Ramos (cell line): ENCODE measurements at regions not wholly inside any gene's neighbourhood (a gene's known extent, or its start where the extent isn't known, plus 50 kb on each side); places are given as distances from the start of the nearest gene placed in this dataset.
"Not testable (repeated sequence)": the region's sequence is repeated elsewhere in the genome, so short reads cannot be mapped to it uniquely, and the experiment has no call there.

Experiments used
- in situ Hi-C: fragments of 300-500 bp; cut with MboI; formaldehyde crosslinking; loops from one replicate; pipeline ENCODE4 v1.14.3; 2022; ENCODE audit warnings: low sequenced_read_pairs; ENCODE audit not compliant: unreplicated experiment

GRCh38 chr11:38339835-38340440 is 1741.9 kb upstream of the RAG2 start:
- in situ Hi-C loops, result no loop called here

GRCh38 chr11:38338022-38338421 is 1740.0 kb upstream of the RAG2 start:
- in situ Hi-C loops, result not testable (repeated sequence)

- in situ Hi-C loops, result no loop called here
Measured at GRCh38 chr11:38332046-38332445, 1734.0 kb upstream of the RAG2 start.

GRCh38 chr11:38330578-38330977 is 1732.5 kb upstream of the RAG2 start:
- in situ Hi-C loops, result no loop called here

- in situ Hi-C loops, result no loop called here
Measured at GRCh38 chr11:38323961-38324761, 1726.1 kb upstream of the RAG2 start.

GRCh38 chr11:38315151-38315550 is 1717.1 kb upstream of the RAG2 start:
- in situ Hi-C loops, result no loop called here

- in situ Hi-C loops, result no loop called here
Measured at GRCh38 chr11:38307455-38307854, 1709.4 kb upstream of the RAG2 start.

- in situ Hi-C loops, result no loop called here
Measured at GRCh38 chr11:38305682-38306081, 1707.6 kb upstream of the RAG2 start.

GRCh38 chr11:38304926-38305325 is 1706.9 kb upstream of the RAG2 start:
- in situ Hi-C loops, result no loop called here

GRCh38 chr11:38302564-38302963 is 1704.5 kb upstream of the RAG2 start:
- in situ Hi-C loops, result no loop called here

GRCh38 chr11:38300570-38300969 is 1702.5 kb upstream of the RAG2 start:
- in situ Hi-C loops, result no loop called here

- in situ Hi-C loops, result no loop called here
Measured at GRCh38 chr11:38296211-38296776, 1698.3 kb upstream of the RAG2 start.

GRCh38 chr11:38282718-38283117 is 1684.7 kb upstream of the RAG2 start:
- in situ Hi-C loops, result no loop called here

GRCh38 chr11:38278457-38279141 is 1680.6 kb upstream of the RAG2 start:
- in situ Hi-C loops, result no loop called here

- in situ Hi-C loops, result no loop called here
Measured at GRCh38 chr11:38274031-38274430, 1676.0 kb upstream of the RAG2 start.

GRCh38 chr11:38272376-38272775 is 1674.3 kb upstream of the RAG2 start:
- in situ Hi-C loops, result no loop called here

- in situ Hi-C loops, result no loop called here
Measured at GRCh38 chr11:38266691-38267090, 1668.7 kb upstream of the RAG2 start.

GRCh38 chr11:38256436-38256835 is 1658.4 kb upstream of the RAG2 start:
- in situ Hi-C loops, result no loop called here

- in situ Hi-C loops, result no loop called here
Measured at GRCh38 chr11:38254913-38255312, 1656.9 kb upstream of the RAG2 start.

- in situ Hi-C loops, result no loop called here
Measured at GRCh38 chr11:38252620-38253019, 1654.6 kb upstream of the RAG2 start.

- in situ Hi-C loops, result no loop called here
Measured at GRCh38 chr11:38246451-38246850, 1648.4 kb upstream of the RAG2 start.
